GM12878 (cell line): ENCODE measurements at regions not wholly inside any gene's neighbourhood (a gene's known extent, or its start where the extent isn't known, plus 50 kb on each side); places are given as distances from the start of the nearest gene placed in this dataset.

Experiments used
- ATAC-seq: fragments of 200-7000 bp; cut with Tn5 transposase; 3 replicates; pipeline ENCODE4 v1.9.1; 2020; ENCODE audit warnings: mild to moderate bottlenecking, moderate library complexity
- BruUV-seq: library from RNA; stranded (reverse); fragments of 400-500 nt; replicated peaks from 2 replicates; lab custom pipeline; 2021; lab: Mats Ljungman, UMichigan
- CTCF ChIA-PET: fragments of 300-600 bp; sonication (Branson Sonifier 250); formaldehyde crosslinking; extraction: SDS; loops from one replicate; lab custom pipeline; 2021; ENCODE audit warnings: inconsistent platforms; lab: Yijun Ruan, JAX
- POLR2A ChIA-PET: fragments of 350-600 bp; formaldehyde crosslinking; extraction: SDS; loops from one replicate; lab custom pipeline; 2021; ENCODE audit warnings: inconsistent platforms; lab: Charles Lee
- RAD21 ChIA-PET: fragments of 300-600 bp; sonication (Branson Sonifier 250); formaldehyde crosslinking; loops from one replicate; lab custom pipeline; 2023; ENCODE audit warnings: antibody characterized with exemption; ENCODE audit not compliant: unreplicated experiment; lab: Charles Lee
- SMC1A ChIA-PET: fragments of 300-600 bp; sonication (Branson Sonifier 250); formaldehyde crosslinking; loops from one replicate; lab custom pipeline; 2023; ENCODE audit not compliant: unreplicated experiment, uncharacterized antibody; lab: Charles Lee
- DNase-seq: peaks from one replicate; pipeline ENCODE4 v3.0.0-alpha.2; 2011; ENCODE audit warnings: low read depth, low spot score
- FAIRE-seq: peaks from 3 replicates; lab custom pipeline; 2011; peaks lifted over from hg19 to GRCh38; lab: Jason Lieb, UNC
- H2AFZ ChIP-seq: 2 replicates; pipeline ENCODE4 v1.6.0; 2011; ENCODE audit warnings: low read depth, low read length, control low read depth; ENCODE audit not compliant: control insufficient read depth
- H3K27ac ChIP-seq: 2 replicates; pipeline ENCODE4 v1.5.1; 2011; ENCODE audit warnings: control low read depth; ENCODE audit not compliant: control insufficient read depth, insufficient read depth
- H3K27me3 ChIP-seq, 2 experiments: replicated peaks in 1 of 2; 2 replicates each; pipeline versions ENCODE4 v1.6.0 to v1.6.1; 2011; ENCODE audit warnings: low read length in 1 of 2; ENCODE audit not compliant: control insufficient read depth in 2 of 2, insufficient read depth in 2 of 2
- H3K36me3 ChIP-seq, 2 experiments: 2 replicates each; pipeline ENCODE4 v1.5.1; 2011; ENCODE audit warnings: low read length in 1 of 2; ENCODE audit not compliant: control insufficient read depth in 2 of 2, insufficient read depth in 2 of 2
- H3K4me1 ChIP-seq: 2 replicates; pipeline ENCODE4 v1.6.1; 2011; ENCODE audit warnings: mild to moderate bottlenecking, low read length, moderate library complexity, mixed read lengths; ENCODE audit not compliant: control insufficient read depth, insufficient read depth
- H3K4me2 ChIP-seq: 2 replicates; pipeline ENCODE4 v1.6.0; 2011; ENCODE audit warnings: control low read depth; ENCODE audit not compliant: control insufficient read depth, insufficient read depth
- H3K4me3 ChIP-seq: fragments of 200-600 bp; sonication (generic); 2 replicates; pipeline ENCODE4 v1.5.1; 2016
- H3K79me2 ChIP-seq: 2 replicates; pipeline ENCODE4 v1.6.0; 2011; ENCODE audit warnings: low read length; ENCODE audit not compliant: control insufficient read depth, insufficient read depth
- H3K9ac ChIP-seq: 2 replicates; pipeline ENCODE4 v1.8.0; 2011; ENCODE audit warnings: low read length, control low read depth, mixed read lengths; ENCODE audit not compliant: control insufficient read depth, insufficient read depth
- H3K9me3 ChIP-seq: replicated peaks from 3 replicates; pipeline ENCODE4 v1.5.1; 2011; ENCODE audit warnings: mild to moderate bottlenecking, low read length; ENCODE audit not compliant: control insufficient read depth, insufficient read depth
- H4K20me1 ChIP-seq: 2 replicates; pipeline ENCODE4 v1.6.0; 2011; ENCODE audit not compliant: control insufficient read depth, insufficient read depth
- CHD2 ChIP-seq: IDR thresholded peaks from 2 replicates; pipeline ENCODE4 v1.6.1; 2011; ENCODE audit warnings: low read depth, low read length, improper control_type of control experiment, borderline replicate concordance
- JUNB ChIP-seq: IDR thresholded peaks from 2 replicates; pipeline ENCODE4 v1.6.1; 2016; ENCODE audit warnings: antibody characterized with exemption, mild to moderate bottlenecking
- NRF1 ChIP-seq: conservative IDR thresholded peaks from 2 replicates; pipeline ENCODE4 v1.6.1; 2011; ENCODE audit warnings: mild to moderate bottlenecking, low read depth, low read length, improper control_type of control experiment
- POU2F2 ChIP-seq: IDR thresholded peaks from 3 replicates; pipeline ENCODE4 v1.6.1; 2011; ENCODE audit warnings: low read depth, mild to moderate bottlenecking, low read length, borderline replicate concordance
- SMAD5 ChIP-seq: IDR thresholded peaks from 2 replicates; pipeline ENCODE4 v1.6.1; 2016; ENCODE audit warnings: antibody characterized with exemption, low read depth
- ZZZ3 ChIP-seq: IDR thresholded peaks from 2 replicates; pipeline ENCODE4 v1.6.1; 2011; ENCODE audit warnings: low read depth; ENCODE audit not compliant: control insufficient read depth, insufficient read length
- WGBS: methylation state at CpG from one replicate; pipeline ENCODE4 v1.1.6; 2016; ENCODE audit warnings: low lambda C conversion rate; ENCODE audit not compliant: insufficient replicate concordance, insufficient coverage; ENCODE audit errors: missing lambda C conversion rate; 5-methylcytosine and 5-hydroxymethylcytosine counted together
- in situ Hi-C: fragments of 300-500 bp; cut with MboI; formaldehyde crosslinking; loops from 9 replicates; pipeline ENCODE4 v1.14.3; 2018; ENCODE audit warnings: mixed read lengths
- intact Hi-C: fragments of 100-400 bp; cut with micrococcal nuclease; formaldehyde crosslinking; loops from one replicate; pipeline ENCODE4 v1.14.2; 2022; ENCODE audit not compliant: unreplicated experiment
- TF ChIP-seq, protein P1 (sequence below): fragments of 450-650 bp; IDR thresholded peaks from 2 replicates; pipeline ENCODE4 v1.6.1; 2017; ENCODE audit warnings: borderline replicate concordance
- TF ChIP-seq, protein P2 (sequence below): IDR thresholded peaks from 2 replicates; pipeline ENCODE4 v1.6.1; 2011; ENCODE audit warnings: borderline replicate concordance, low read depth, mild to moderate bottlenecking, moderate library complexity, low read length; ENCODE audit not compliant: insufficient read depth, poor library complexity, severe bottlenecking

DNA sequence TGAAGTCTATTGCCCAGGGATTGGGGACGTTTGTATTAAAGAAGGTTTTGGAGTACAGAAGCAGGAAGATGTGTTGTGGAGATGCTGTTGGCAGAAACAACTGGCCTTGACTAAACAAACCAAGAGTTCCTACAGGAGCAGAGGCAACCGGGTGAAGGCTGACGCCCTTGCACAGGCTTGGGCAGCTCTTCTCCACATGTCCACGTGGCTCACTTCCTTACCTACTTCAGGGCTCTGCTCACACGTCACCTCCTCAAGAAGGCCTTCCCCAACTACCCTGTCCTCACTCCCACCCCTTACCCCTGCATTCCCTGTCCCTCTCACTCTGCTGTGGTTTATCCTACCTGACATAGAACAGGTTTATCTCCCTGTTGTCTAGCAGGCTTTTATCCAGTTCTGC is 59.9 kb upstream of the JAZF1 start:
- BruUV-seq = no TSS peak
- ATAC-seq (no peak), DNase-seq (no peak), FAIRE-seq (no peak)
- intact Hi-C loops = no loop called here
- H3K9me3 ChIP-seq = no peaks in the 10 kb centered on the region
- H3K4me1 ChIP-seq = no peaks in the 10 kb centered on the region
- H3K79me2 ChIP-seq = no peaks in the 10 kb centered on the region
- no peaks in the 10 kb centered on the region for H3K36me3 ChIP-seq
- no peak for TF ChIP-seq NRF1
- TF ChIP-seq ZZZ3 = no peak
- TF ChIP-seq SMAD5 = no peak
- TF ChIP-seq, protein P1, sequence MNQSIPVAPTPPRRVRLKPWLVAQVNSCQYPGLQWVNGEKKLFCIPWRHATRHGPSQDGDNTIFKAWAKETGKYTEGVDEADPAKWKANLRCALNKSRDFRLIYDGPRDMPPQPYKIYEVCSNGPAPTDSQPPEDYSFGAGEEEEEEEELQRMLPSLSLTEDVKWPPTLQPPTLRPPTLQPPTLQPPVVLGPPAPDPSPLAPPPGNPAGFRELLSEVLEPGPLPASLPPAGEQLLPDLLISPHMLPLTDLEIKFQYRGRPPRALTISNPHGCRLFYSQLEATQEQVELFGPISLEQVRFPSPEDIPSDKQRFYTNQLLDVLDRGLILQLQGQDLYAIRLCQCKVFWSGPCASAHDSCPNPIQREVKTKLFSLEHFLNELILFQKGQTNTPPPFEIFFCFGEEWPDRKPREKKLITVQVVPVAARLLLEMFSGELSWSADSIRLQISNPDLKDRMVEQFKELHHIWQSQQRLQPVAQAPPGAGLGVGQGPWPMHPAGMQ = no peak
- TF ChIP-seq, protein P2, sequence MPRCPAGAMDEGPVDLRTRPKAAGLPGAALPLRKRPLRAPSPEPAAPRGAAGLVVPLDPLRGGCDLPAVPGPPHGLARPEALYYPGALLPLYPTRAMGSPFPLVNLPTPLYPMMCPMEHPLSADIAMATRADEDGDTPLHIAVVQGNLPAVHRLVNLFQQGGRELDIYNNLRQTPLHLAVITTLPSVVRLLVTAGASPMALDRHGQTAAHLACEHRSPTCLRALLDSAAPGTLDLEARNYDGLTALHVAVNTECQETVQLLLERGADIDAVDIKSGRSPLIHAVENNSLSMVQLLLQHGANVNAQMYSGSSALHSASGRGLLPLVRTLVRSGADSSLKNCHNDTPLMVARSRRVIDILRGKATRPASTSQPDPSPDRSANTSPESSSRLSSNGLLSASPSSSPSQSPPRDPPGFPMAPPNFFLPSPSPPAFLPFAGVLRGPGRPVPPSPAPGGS = no peak
- TF ChIP-seq POU2F2 = no peak
- TF ChIP-seq JUNB = no peak
- no peak for TF ChIP-seq CHD2
- peaks cover 0 to 2% of the 10 kb centered on the region in 2 experiments; a peak in 1 of 4 replicates for H3K27me3 ChIP-seq
- H3K4me2 ChIP-seq = no peak overlapping the region
- H3K9ac ChIP-seq = no peak overlapping the region
- in situ Hi-C loops = no loop called here
- H4K20me1 ChIP-seq = no peaks in the 10 kb centered on the region
- no peak overlapping the region for H3K27ac ChIP-seq
- SMC1A ChIA-PET = interaction anchor here (0.6 kb wide), 1 partner anchor 75 kb away, joined by 3 read pairs; no protein-coding TSS in a partner anchor
- CTCF ChIA-PET = no interaction called here
- RAD21 ChIA-PET = no interaction called here
- no peak overlapping the region for H2AFZ ChIP-seq
- H3K4me3 ChIP-seq = no peak overlapping the region
- POLR2A ChIA-PET = no interaction called here
- 12% methylated on average over 5 of the region's 5 CpGs for WGBS
